A549 (cell line): ENCODE measurements at regions not wholly inside any gene's neighbourhood (a gene's known extent, or its start where the extent isn't known, plus 50 kb on each side); places are given as distances from the start of the nearest gene placed in this dataset.

Experiments used
- BHLHE40 ChIP-seq: IDR thresholded peaks from 2 replicates; pipeline ENCODE4 v1.6.1; 2012; ENCODE audit warnings: low read depth, low read length, inconsistent platforms
- EP300 ChIP-seq, 2 experiments: fragments of >200 bp; sonication (Bioruptor Twin); formaldehyde crosslinking; IDR thresholded peaks; 2 replicates in 1 of 2; 3 replicates in 1 of 2; pipeline ENCODE4 v1.6.1; 2016 to 2017
- FOSL2 ChIP-seq, 2 experiments: fragments of 450-650 bp in 1 of 2; fragments of >200 bp in 1 of 2; sonication (Bioruptor Twin) in 1 of 2; formaldehyde crosslinking; IDR thresholded peaks; 2 replicates each; pipeline versions ENCODE4 v1.5.0 to v1.6.1; 2016 to 2020; ENCODE audit warnings: mild to moderate bottlenecking in 1 of 2, moderate library complexity in 1 of 2
- HMGXB4 ChIP-seq: fragments of 250-450 bp; sonication (Bioruptor Pico); IDR thresholded peaks from 2 replicates; pipeline ENCODE4 v1.5.0; 2021; ENCODE audit warnings: mild to moderate bottlenecking, moderate library complexity, borderline replicate concordance
- MAFK ChIP-seq: fragments of 450-650 bp; IDR thresholded peaks from 2 replicates; pipeline ENCODE4 v1.6.1; 2014; ENCODE audit not compliant: partially characterized antibody
- MAZ ChIP-seq: fragments of 150-350 bp; IDR thresholded peaks from 2 replicates; pipeline ENCODE4 v1.6.1; 2014; ENCODE audit warnings: antibody characterized with exemption, low read depth, low read length, borderline replicate concordance
- POLR2A ChIP-seq: IDR thresholded peaks from 2 replicates; pipeline ENCODE4 v1.6.1; 2012; ENCODE audit warnings: mild to moderate bottlenecking, low read length
- RAD21 ChIP-seq, 2 experiments: fragments of >200 bp in 1 of 2; sonication (Bioruptor Twin) in 1 of 2; formaldehyde crosslinking in 1 of 2; IDR thresholded peaks in 1 of 2; conservative IDR thresholded peaks in 1 of 2; 2 replicates in 1 of 2; 3 replicates in 1 of 2; pipeline ENCODE4 v1.6.1; 2012 to 2018; ENCODE audit warnings: inconsistent platforms in 1 of 2
- RCOR1 ChIP-seq: fragments of 150-350 bp; IDR thresholded peaks from 2 replicates; pipeline ENCODE4 v1.6.1; 2014; ENCODE audit warnings: antibody characterized with exemption, low read length, low read depth
- RFX5 ChIP-seq: fragments of 450-650 bp; IDR thresholded peaks from 2 replicates; pipeline ENCODE4 v1.7.1; 2014; ENCODE audit warnings: antibody characterized with exemption, mild to moderate bottlenecking, moderate library complexity
- TF ChIP-seq, protein P1 (sequence below): fragments of >200 bp; sonication (Bioruptor Twin); formaldehyde crosslinking; IDR thresholded peaks from 3 replicates; pipeline ENCODE4 v1.5.1; 2016
- TF ChIP-seq, protein P2 (sequence below): fragments of 200-600 bp; sonication (generic); IDR thresholded peaks from 2 replicates; pipeline ENCODE4 v1.6.1; 2016; ENCODE audit warnings: antibody characterized with exemption, mild to moderate bottlenecking, moderate library complexity

- TF ChIP-seq EP300 (IDR thresholded peaks at IDR 0.05) (no peak), BHLHE40 (no peak), FOSL2 (IDR thresholded peaks at IDR 0.05) (no peak), FOSL2 (CRISPR knock-in tag; IDR thresholded peaks at IDR 0.05) (no peak), RCOR1 (no peak), POLR2A (no peak), HMGXB4 (CRISPR knock-in tag) (no peak), MAZ (no peak), MAFK (no peak), RAD21 (conservative IDR thresholded peaks at IDR 0.05 in 1 of 2, IDR thresholded peaks at IDR 0.05 in 1 of 2) (no peak), RFX5 (no peak)
- TF ChIP-seq, protein P1, sequence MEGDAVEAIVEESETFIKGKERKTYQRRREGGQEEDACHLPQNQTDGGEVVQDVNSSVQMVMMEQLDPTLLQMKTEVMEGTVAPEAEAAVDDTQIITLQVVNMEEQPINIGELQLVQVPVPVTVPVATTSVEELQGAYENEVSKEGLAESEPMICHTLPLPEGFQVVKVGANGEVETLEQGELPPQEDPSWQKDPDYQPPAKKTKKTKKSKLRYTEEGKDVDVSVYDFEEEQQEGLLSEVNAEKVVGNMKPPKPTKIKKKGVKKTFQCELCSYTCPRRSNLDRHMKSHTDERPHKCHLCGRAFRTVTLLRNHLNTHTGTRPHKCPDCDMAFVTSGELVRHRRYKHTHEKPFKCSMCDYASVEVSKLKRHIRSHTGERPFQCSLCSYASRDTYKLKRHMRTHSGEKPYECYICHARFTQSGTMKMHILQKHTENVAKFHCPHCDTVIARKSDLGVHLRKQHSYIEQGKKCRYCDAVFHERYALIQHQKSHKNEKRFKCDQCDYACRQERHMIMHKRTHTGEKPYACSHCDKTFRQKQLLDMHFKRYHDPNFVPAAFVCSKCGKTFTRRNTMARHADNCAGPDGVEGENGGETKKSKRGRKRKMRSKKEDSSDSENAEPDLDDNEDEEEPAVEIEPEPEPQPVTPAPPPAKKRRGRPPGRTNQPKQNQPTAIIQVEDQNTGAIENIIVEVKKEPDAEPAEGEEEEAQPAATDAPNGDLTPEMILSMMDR, result no peak
- TF ChIP-seq, protein P2, sequence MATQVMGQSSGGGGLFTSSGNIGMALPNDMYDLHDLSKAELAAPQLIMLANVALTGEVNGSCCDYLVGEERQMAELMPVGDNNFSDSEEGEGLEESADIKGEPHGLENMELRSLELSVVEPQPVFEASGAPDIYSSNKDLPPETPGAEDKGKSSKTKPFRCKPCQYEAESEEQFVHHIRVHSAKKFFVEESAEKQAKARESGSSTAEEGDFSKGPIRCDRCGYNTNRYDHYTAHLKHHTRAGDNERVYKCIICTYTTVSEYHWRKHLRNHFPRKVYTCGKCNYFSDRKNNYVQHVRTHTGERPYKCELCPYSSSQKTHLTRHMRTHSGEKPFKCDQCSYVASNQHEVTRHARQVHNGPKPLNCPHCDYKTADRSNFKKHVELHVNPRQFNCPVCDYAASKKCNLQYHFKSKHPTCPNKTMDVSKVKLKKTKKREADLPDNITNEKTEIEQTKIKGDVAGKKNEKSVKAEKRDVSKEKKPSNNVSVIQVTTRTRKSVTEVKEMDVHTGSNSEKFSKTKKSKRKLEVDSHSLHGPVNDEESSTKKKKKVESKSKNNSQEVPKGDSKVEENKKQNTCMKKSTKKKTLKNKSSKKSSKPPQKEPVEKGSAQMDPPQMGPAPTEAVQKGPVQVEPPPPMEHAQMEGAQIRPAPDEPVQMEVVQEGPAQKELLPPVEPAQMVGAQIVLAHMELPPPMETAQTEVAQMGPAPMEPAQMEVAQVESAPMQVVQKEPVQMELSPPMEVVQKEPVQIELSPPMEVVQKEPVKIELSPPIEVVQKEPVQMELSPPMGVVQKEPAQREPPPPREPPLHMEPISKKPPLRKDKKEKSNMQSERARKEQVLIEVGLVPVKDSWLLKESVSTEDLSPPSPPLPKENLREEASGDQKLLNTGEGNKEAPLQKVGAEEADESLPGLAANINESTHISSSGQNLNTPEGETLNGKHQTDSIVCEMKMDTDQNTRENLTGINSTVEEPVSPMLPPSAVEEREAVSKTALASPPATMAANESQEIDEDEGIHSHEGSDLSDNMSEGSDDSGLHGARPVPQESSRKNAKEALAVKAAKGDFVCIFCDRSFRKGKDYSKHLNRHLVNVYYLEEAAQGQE, result no peak
Observed at GRCh38 chr13:76361868-76362267, 524.3 kb downstream of the KCTD12 start.
